GM19351 (cell line): ENCODE measurements at regions not wholly inside any gene's neighbourhood (a gene's known extent, or its start where the extent isn't known, plus 50 kb on each side); places are given as distances from the start of the nearest gene placed in this dataset.

Source experiments
- ATAC-seq: cut with Tn5 transposase; IDR thresholded peaks from one replicate; pipeline ENCODE4 v1.9.1; 2021; ENCODE audit warnings: mild to moderate bottlenecking, moderate library complexity; ENCODE audit not compliant: unreplicated experiment

GRCh38 chr2:15701341-15701907 is 109.8 kb downstream of the DDX1 start:
- no peak for ATAC-seq

GRCh38 chr2:15701991-15702390 is 110.3 kb downstream of the DDX1 start:
- ATAC-seq, result no peak

GRCh38 chr2:15702452-15702851 is 110.8 kb downstream of the DDX1 start:
- no peak for ATAC-seq

- no peak for ATAC-seq
Observed at GRCh38 chr2:15703365-15703869, 111.7 kb downstream of the DDX1 start.

- ATAC-seq, result no peak
Observed at GRCh38 chr2:15704086-15704787, 112.6 kb downstream of the DDX1 start.

DNA sequence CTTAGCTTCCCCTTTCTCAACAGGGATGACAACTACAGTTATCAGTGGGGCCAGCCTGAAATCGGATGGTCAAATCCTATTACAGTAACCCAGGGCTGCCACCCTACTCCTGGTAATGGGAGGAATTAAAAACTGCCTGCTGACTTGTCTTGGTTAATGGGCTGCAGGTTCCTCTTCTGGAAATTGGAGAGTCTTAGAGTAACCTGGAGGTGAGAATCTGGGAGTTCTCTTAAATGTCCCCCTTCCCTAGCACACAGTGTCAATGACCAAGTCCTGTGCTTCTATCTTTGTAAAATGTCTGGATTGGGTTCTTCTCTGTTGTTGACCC is 113.1 kb downstream of the DDX1 start:
- no peak for ATAC-seq

GRCh38 chr2:15705310-15705709 is 113.6 kb downstream of the DDX1 start:
- no peak for ATAC-seq

DNA sequence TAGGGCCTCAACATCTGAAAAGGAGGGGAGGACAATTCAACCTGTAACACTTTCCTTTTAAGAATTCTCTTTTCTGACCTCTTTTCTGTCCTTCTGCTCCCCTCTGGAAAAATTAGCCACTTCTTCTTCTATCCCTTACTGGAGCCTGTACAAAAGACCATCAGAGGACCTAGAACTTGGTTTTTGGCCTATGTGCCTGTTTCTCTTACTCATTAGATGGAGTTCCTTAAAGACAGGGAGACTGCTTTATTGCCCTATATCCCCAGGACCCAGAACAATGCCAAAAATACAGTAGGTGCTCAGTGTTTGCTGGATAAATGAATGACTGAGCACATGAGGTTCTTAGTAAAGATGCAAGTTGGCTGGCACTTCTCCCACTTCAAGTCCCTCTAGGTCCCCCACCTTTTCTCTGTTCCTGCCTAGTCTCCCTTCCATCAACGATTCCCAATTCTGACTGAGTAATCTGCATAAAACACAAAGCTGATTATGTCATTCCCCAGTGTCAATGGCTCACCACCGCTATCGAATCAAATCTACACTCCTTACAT is 114.2 kb downstream of the DDX1 start:
- no peak for ATAC-seq

- no peak for ATAC-seq
Observed at GRCh38 chr2:15706424-15706823, 114.8 kb downstream of the DDX1 start.

DNA sequence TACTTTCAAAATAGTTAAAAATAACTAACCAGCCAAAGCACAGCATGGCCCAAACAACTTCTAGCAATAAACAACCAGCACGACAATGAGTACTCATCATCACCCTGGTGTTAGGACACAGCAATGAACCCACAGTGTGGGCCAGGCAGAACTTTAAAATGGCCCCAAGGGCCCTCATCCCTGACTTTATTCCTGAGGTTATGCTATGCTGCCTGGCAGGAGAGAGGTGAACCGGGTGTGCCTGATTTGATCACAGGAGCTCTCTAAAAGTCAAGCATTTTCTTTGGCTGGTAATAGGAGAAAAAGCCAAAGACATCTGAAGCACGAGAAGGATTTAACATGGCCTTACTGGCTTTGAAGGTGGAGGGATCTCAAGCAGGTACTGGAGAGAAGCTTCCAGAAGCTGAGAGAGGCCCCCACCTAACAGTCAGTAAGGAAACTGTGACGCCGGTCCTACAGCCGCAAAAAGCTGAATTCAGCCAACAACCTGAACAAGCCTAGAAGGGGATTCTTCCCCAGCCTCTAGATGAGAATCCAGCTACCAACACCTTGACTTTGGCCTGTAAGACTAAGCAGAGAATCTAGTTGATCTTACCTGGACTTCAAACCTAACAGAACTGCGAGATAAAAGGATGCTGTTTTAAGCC is 115.4 kb downstream of the DDX1 start:
- ATAC-seq, result no peak

GRCh38 chr2:15708161-15708560 is 116.5 kb downstream of the DDX1 start:
- no peak for ATAC-seq

GRCh38 chr2:15708865-15709820 is 117.5 kb downstream of the DDX1 start:
- ATAC-seq, result no peak

DNA sequence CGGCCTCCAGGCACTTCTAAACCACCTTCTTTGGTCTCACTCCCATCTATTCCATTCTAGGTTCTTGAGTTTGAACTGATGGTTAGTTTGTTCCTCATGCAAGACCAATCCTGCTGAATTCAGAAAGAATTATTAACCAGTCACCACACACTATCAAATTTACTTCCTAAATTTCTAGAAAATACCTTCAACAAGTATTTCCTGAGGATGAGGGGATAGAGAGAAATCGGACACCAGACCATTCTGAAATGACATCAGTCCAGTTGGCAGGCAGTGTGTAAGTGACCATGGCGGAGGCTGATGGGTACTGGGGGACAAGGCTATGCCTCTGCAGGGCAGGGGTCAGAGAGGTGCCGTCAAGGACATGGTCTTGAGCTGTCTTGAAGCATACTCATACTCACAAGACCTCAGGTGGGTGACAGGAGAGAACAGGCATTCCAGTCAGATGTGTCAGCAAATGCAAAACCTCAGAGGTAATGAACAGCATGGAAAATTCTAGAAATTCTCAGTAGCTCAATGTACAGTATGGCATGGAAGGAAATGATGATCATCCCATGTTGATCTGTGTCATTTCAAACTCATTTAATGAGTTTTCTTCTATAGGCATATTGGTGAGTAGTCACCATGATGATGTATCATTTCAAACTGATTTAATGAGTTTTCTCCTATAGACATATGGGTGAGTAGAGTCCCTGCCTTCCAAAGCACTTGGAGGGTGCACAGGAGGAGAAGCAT is 119.6 kb downstream of the DDX1 start:
- ATAC-seq, result no peak

DNA sequence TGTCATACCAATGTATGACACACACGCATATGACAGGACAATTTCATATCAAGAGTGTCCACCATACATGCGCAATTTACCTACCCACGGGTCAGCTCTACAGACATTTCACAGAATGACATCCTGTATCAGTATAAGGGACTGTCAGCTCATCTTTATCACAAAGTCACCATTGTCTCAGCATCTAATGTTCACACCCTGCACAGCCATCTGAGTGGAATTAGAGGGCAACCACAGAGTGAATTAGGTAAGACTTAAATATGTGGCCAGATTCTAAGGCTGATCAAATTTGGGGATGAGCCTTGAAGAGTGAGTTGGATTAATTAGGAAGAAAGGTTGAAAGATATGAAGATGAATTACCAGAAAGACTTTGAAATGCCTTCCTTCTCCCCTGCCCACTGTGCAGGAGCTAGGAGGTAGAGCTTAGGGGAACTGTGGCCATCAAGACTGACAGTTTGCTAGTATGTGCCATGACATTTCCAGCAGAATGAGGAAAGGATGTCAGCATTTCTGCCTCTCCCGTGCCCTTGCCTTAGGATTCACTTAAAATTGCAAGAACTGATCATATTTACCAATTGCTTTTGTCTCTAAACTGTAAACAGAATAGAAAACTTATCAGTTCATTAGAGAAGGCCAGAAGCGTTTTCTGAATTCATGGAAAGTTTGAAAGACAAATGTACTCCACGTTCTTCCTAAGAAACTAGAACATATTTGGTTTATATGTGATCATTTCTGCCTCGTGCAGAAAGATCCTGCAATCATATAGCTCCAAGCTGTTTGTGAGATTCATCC is 121.1 kb downstream of the DDX1 start:
- no peak for ATAC-seq

DNA sequence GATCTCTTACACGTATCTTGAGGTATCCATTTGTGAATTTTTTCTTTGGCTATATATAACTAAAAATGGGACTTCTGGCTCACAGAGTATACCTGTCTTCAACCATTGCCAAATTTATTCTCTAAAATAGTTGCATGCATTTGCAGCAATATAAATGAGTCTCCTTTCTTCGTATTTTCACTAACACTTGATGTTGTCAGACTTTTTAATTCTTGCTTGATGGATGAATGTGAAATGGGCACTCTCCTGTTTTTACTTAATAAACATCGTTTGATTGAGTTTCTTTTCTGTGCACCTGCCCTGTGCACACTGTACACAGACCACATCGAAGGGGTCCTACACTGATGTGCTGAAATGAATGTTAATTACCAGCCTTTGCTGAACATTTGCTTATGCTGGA is 121.8 kb downstream of the DDX1 start:
- no peak for ATAC-seq

DNA sequence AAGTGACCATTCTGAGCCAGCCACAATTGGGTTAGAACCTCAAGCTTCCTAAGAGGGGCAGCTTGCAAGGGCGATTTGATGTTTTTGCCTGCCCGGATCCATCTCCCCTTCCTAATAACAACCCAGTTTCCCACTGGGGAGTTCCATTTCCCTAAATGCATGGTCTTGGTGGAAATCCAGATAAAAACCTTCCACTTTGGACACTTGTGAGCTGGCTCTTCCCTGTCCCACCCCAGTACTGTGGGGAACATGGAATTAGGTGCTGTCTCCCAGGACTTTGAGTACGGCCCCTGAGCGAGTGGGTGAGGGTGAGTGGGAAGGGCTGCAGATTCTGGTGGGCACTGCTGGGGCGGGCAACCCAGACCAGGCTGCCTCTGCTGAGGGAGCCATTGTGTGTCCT is 122.3 kb downstream of the DDX1 start:
- ATAC-seq, result no peak

GRCh38 chr2:15714609-15715008 is 122.9 kb downstream of the DDX1 start:
- no peak for ATAC-seq

DNA sequence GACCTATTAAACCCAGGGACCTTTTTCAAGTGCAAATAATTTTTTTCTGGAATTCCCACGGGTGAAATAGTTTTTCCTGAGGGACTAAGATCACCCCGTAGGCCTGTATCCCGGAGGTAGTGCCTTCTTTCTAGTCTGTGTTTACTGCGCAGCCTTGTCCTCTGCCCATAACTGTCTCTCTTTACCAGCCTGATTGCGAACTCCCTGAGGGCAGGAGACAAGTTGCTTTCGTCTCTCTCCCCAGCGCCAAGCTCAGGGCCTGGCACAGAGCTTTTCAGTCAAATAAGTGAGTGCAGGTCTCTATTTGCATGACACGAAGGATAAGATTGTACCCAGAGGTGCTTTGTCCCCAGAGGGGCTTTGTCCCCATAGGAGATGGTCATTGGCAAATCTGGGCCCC is 123.9 kb downstream of the DDX1 start:
- ATAC-seq, result no peak

DNA sequence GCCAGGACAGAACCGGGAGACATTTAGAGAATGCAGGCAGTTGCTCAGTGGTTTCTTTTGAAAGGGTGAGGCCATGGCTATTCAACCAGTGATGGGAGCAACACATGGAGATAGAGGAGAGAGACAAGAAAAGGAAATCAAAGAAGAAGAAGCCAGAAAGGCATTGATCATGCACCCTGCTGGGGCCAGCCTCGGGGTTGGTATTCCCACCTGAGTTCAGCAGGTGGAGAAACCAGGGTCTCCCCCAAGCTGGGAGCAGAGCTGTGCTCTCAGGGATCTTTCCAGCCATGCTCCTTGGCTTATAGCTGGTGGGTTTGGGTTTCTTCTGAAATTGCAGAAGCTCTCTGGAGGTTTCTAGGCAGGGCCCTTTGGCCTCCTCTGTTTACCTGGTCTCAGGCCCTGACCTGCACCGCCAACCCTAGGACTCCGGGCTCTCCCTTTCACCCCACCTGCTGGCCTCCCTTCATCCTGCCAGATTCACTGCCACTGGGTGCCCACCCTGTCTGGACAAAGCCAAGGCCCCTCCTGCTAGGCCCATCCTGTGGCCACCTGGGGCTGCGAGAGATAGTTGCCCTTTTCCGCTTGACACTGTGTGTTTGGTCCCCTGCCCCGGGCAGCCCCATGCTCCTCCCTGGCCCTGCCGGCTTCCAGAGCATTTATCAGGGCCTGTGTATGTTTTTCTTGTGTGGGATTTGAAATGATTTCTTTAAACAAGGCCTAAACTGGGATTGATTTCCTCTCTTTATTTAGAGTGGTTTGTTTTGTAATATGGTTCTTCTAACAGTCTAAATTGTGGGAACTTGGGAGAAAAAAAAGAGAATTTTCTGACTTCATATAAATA is 126.7 kb downstream of the DDX1 start:
- ATAC-seq, result no peak
